ENCODE measurements at regions not wholly inside any gene's neighbourhood (a gene's known extent, or its start where the extent isn't known, plus 50 kb on each side); places are given as distances from the start of the nearest gene placed in this dataset.
"Not testable (repeated sequence)": the region's sequence is repeated elsewhere in the genome, so short reads cannot be mapped to it uniquely, and the experiment has no call there.

- in situ Hi-C loops (cut with HindIII; ENCODE audit: low sequenced_read_pairs): no loop called here
These were observed 510.1 kb upstream of the DAB2 start for GRCh38 chr5:39934830-39935229.

- in situ Hi-C loops (cut with HindIII; ENCODE audit: low sequenced_read_pairs): no loop called here
These were observed 508.3 kb upstream of the DAB2 start for GRCh38 chr5:39933061-39933460.

GRCh38 chr5:39928709-39929108 is 503.9 kb upstream of the DAB2 start:
- in situ Hi-C loops (cut with HindIII; ENCODE audit: low sequenced_read_pairs): no loop called here

- in situ Hi-C loops (cut with HindIII; ENCODE audit: low sequenced_read_pairs): no loop called here
These were observed 495.1 kb upstream of the DAB2 start for GRCh38 chr5:39919876-39920275.

- in situ Hi-C loops (cut with HindIII; ENCODE audit: low sequenced_read_pairs): no loop called here
These were observed 488.1 kb upstream of the DAB2 start for GRCh38 chr5:39912906-39913305.

GRCh38 chr5:39907267-39907951 is 482.6 kb upstream of the DAB2 start:
- in situ Hi-C loops (cut with HindIII; ENCODE audit: low sequenced_read_pairs): not testable (repeated sequence)

GRCh38 chr5:39906146-39906545 is 481.4 kb upstream of the DAB2 start:
- in situ Hi-C loops (cut with HindIII; ENCODE audit: low sequenced_read_pairs): no loop called here

- in situ Hi-C loops (cut with HindIII; ENCODE audit: low sequenced_read_pairs): no loop called here
These were observed 480.6 kb upstream of the DAB2 start for GRCh38 chr5:39905356-39905755.

GRCh38 chr5:39902626-39903025 is 477.8 kb upstream of the DAB2 start:
- in situ Hi-C loops (cut with HindIII; ENCODE audit: low sequenced_read_pairs): no loop called here

GRCh38 chr5:39898731-39899130 is 474.0 kb upstream of the DAB2 start:
- in situ Hi-C loops (cut with HindIII; ENCODE audit: low sequenced_read_pairs): no loop called here

GRCh38 chr5:39896706-39897105 is 471.9 kb upstream of the DAB2 start:
- in situ Hi-C loops (cut with HindIII; ENCODE audit: low sequenced_read_pairs): no loop called here

- in situ Hi-C loops (cut with HindIII; ENCODE audit: low sequenced_read_pairs): no loop called here
These were observed 471.3 kb upstream of the DAB2 start for GRCh38 chr5:39896104-39896503.

- in situ Hi-C loops (cut with HindIII; ENCODE audit: low sequenced_read_pairs): no loop called here
These were observed 467.9 kb upstream of the DAB2 start for GRCh38 chr5:39892708-39893107.

- in situ Hi-C loops (cut with HindIII; ENCODE audit: low sequenced_read_pairs): no loop called here
These were observed 466.6 kb upstream of the DAB2 start for GRCh38 chr5:39891376-39891775.

GRCh38 chr5:39880985-39881384 is 456.2 kb upstream of the DAB2 start:
- in situ Hi-C loops (cut with HindIII; ENCODE audit: low sequenced_read_pairs): no loop called here

- in situ Hi-C loops (cut with HindIII; ENCODE audit: low sequenced_read_pairs): no loop called here
These were observed 452.7 kb upstream of the DAB2 start for GRCh38 chr5:39877479-39877878.

GRCh38 chr5:39876146-39876545 is 451.4 kb upstream of the DAB2 start:
- in situ Hi-C loops (cut with HindIII; ENCODE audit: low sequenced_read_pairs): no loop called here

- in situ Hi-C loops (cut with HindIII; ENCODE audit: low sequenced_read_pairs): no loop called here
These were observed 445.4 kb upstream of the DAB2 start for GRCh38 chr5:39870137-39870536.

GRCh38 chr5:39869396-39869795 is 444.6 kb upstream of the DAB2 start:
- in situ Hi-C loops (cut with HindIII; ENCODE audit: low sequenced_read_pairs): no loop called here

- in situ Hi-C loops (cut with HindIII; ENCODE audit: low sequenced_read_pairs): no loop called here
These were observed 443.1 kb upstream of the DAB2 start for GRCh38 chr5:39867923-39868322.

- in situ Hi-C loops (cut with HindIII; ENCODE audit: low sequenced_read_pairs): no loop called here
These were observed 439.3 kb upstream of the DAB2 start for GRCh38 chr5:39863926-39864552.

GRCh38 chr5:39857041-39857440 is 432.3 kb upstream of the DAB2 start:
- in situ Hi-C loops (cut with HindIII; ENCODE audit: low sequenced_read_pairs): no loop called here

Measured in DLD1 (cell line).